ENCODE measurements at regions not wholly inside any gene's neighbourhood (a gene's known extent, or its start where the extent isn't known, plus 50 kb on each side); places are given as distances from the start of the nearest gene placed in this dataset.

GRCh38 chr5:173689171-173689736 lies 72.8 kb upstream of the BOD1 start (continued):
- no peak for TF ChIP-seq ZBTB33 (CRISPR knock-in tag; IDR thresholded peaks at IDR 0.05)
- no peak for TF ChIP-seq GTF2F1 (IDR thresholded peaks at IDR 0.05; ENCODE audit: low read length)
- no peak for TF ChIP-seq PHF20 (CRISPR knock-in tag; IDR thresholded peaks at IDR 0.05)
- TF ChIP-seq PHF8 (CRISPR knock-in tag; IDR thresholded peaks at IDR 0.05): 0 out of 2 replicates have a peak, but pooled peaks have one; percentile 50
- TF ChIP-seq DMAP1 (CRISPR knock-in tag; IDR thresholded peaks at IDR 0.05): no peak
- no peak for TF ChIP-seq LRRFIP1 (CRISPR knock-in tag; conservative IDR thresholded peaks at IDR 0.05)
- TF ChIP-seq ZNF772 (CRISPR knock-in tag; IDR thresholded peaks at IDR 0.05): peak; percentile 55; the same call in 1 of the 2 replicates
- TF ChIP-seq PHF5A (CRISPR knock-in tag; IDR thresholded peaks at IDR 0.05; ENCODE audit: low read depth, unreplicated experiment): no peak
- no peak for TF ChIP-seq ZNF747 (CRISPR knock-in tag; IDR thresholded peaks at IDR 0.05; ENCODE audit: borderline replicate concordance)
- TF ChIP-seq ZNF20 (CRISPR knock-in tag; IDR thresholded peaks at IDR 0.05): no peak
- TF ChIP-seq MIER2 (CRISPR knock-in tag; IDR thresholded peaks at IDR 0.05): 0 out of 2 replicates have a peak, but pooled peaks have one; percentile 14
- no peak for TF ChIP-seq PRPF4 (IDR thresholded peaks at IDR 0.05; ENCODE audit: low read depth, low read length, poor library complexity, severe bottlenecking)
- no peak for TF ChIP-seq ZNF383 (CRISPR knock-in tag; IDR thresholded peaks at IDR 0.05; ENCODE audit: borderline replicate concordance)
- no peak for TF ChIP-seq USF2 (IDR thresholded peaks at IDR 0.05; ENCODE audit: low read depth, low read length)
- TF ChIP-seq USF2 (CRISPR knock-in tag; IDR thresholded peaks at IDR 0.05; ENCODE audit: borderline replicate concordance): no peak
- no peak for TF ChIP-seq KMT2A (CRISPR knock-in tag; IDR thresholded peaks at IDR 0.05)
- no peak for TF ChIP-seq ARID2 (CRISPR knock-in tag; IDR thresholded peaks at IDR 0.05; ENCODE audit: borderline replicate concordance)
- TF ChIP-seq NCOR1 (IDR thresholded peaks at IDR 0.05; ENCODE audit: borderline replicate concordance, low read length): peak; percentile 32; the same call in 1 of the 2 replicates
- no peak for TF ChIP-seq ZBTB20 (CRISPR knock-in tag; IDR thresholded peaks at IDR 0.05; ENCODE audit: borderline replicate concordance, low read depth)
- no peak for TF ChIP-seq MED13 (CRISPR knock-in tag; IDR thresholded peaks at IDR 0.05)
- TF ChIP-seq PREB (CRISPR knock-in tag; IDR thresholded peaks at IDR 0.05): no peak
- TF ChIP-seq MED1 (CRISPR knock-in tag; IDR thresholded peaks at IDR 0.05): peak; percentile 63
- no peak for TF ChIP-seq KLF9 (CRISPR knock-in tag; IDR thresholded peaks at IDR 0.05; ENCODE audit: low read depth)
- TF ChIP-seq KLF12 (CRISPR knock-in tag; IDR thresholded peaks at IDR 0.05; ENCODE audit: borderline replicate concordance): no peak
- TF ChIP-seq TCF12 (IDR thresholded peaks at IDR 0.05): no peak
- no peak for TF ChIP-seq TCF12 (CRISPR knock-in tag; IDR thresholded peaks at IDR 0.05)

Data from HepG2 (cell line).